GM12892 (cell line): ENCODE measurements at regions not wholly inside any gene's neighbourhood (a gene's known extent, or its start where the extent isn't known, plus 50 kb on each side); places are given as distances from the start of the nearest gene placed in this dataset.

Source experiments
- DNase-seq: peaks from one replicate; pipeline ENCODE4 v3.0.0; 2011; ENCODE audit not compliant: insufficient read length
- FAIRE-seq: peaks from 2 replicates; lab custom pipeline; 2011; peaks lifted over from hg19 to GRCh38; lab: Jason Lieb, UNC
- POLR2A ChIP-seq: IDR thresholded peaks from 2 replicates; pipeline ENCODE4 v1.6.1; 2011; ENCODE audit warnings: low read depth, low read length, control low read depth
- POLR2AphosphoS5 ChIP-seq: IDR thresholded peaks from 2 replicates; pipeline ENCODE4 v1.6.1; 2011; ENCODE audit warnings: low read depth, low read length, control low read depth
- TAF1 ChIP-seq: IDR thresholded peaks from 2 replicates; pipeline ENCODE4 v1.6.1; 2011; ENCODE audit warnings: low read depth, mild to moderate bottlenecking, control low read depth, low read length, borderline replicate concordance

GRCh38 chr18:45376193-45376592 is 239.1 kb upstream of the SLC14A2 start:
- TF ChIP-seq POLR2AphosphoS5: no peak
- no peak for TF ChIP-seq POLR2A
- no peak for TF ChIP-seq TAF1
- no peak for FAIRE-seq
- DNase-seq: no peak

- FAIRE-seq (no peak), DNase-seq (no peak)
- TF ChIP-seq POLR2AphosphoS5: no peak
- no peak for TF ChIP-seq POLR2A
- TF ChIP-seq TAF1: no peak
Observed at GRCh38 chr18:45378308-45378707, 237.0 kb upstream of the SLC14A2 start.

GRCh38 chr18:45378933-45379332 is 236.3 kb upstream of the SLC14A2 start:
- TF ChIP-seq TAF1: no peak
- TF ChIP-seq POLR2AphosphoS5: no peak
- no peak for TF ChIP-seq POLR2A
- FAIRE-seq (no peak), DNase-seq (no peak)

GRCh38 chr18:45379903-45380302 is 235.4 kb upstream of the SLC14A2 start:
- FAIRE-seq: no peak
- no peak for TF ChIP-seq POLR2AphosphoS5
- TF ChIP-seq POLR2A: no peak
- TF ChIP-seq TAF1: no peak
- DNase-seq: no peak

- DNase-seq (no peak), FAIRE-seq (no peak)
- no peak for TF ChIP-seq TAF1
- no peak for TF ChIP-seq POLR2A
- TF ChIP-seq POLR2AphosphoS5: no peak
Observed at GRCh38 chr18:45381282-45381681, 234.0 kb upstream of the SLC14A2 start.

GRCh38 chr18:45383228-45383627 is 232.0 kb upstream of the SLC14A2 start:
- DNase-seq (no peak), FAIRE-seq (no peak)
- TF ChIP-seq TAF1 (no peak), POLR2A (no peak), POLR2AphosphoS5 (no peak)

GRCh38 chr18:45384137-45384961 is 230.9 kb upstream of the SLC14A2 start:
- FAIRE-seq: peak; percentile 84
- TF ChIP-seq TAF1: no peak
- no peak for TF ChIP-seq POLR2A
- TF ChIP-seq POLR2AphosphoS5: no peak

GRCh38 chr18:45384962-45385315 is 230.3 kb upstream of the SLC14A2 start:
- FAIRE-seq (no peak), DNase-seq (no peak)
- TF ChIP-seq TAF1 (no peak), POLR2A (no peak), POLR2AphosphoS5 (no peak)

More at GRCh38 chr18:45384137-45384961, 230.9 kb upstream of the SLC14A2 start:
- peak; percentile 10 for DNase-seq

GRCh38 chr18:45386041-45386655 is 229.1 kb upstream of the SLC14A2 start:
- DNase-seq: no peak
- FAIRE-seq: no peak
- TF ChIP-seq POLR2A (no peak), POLR2AphosphoS5 (no peak), TAF1 (no peak)

GRCh38 chr18:45387229-45387628 is 228.0 kb upstream of the SLC14A2 start:
- DNase-seq: no peak
- no peak for FAIRE-seq
- TF ChIP-seq TAF1 (no peak), POLR2AphosphoS5 (no peak), POLR2A (no peak)

GRCh38 chr18:45398448-45398847 is 216.8 kb upstream of the SLC14A2 start:
- FAIRE-seq: no peak
- no peak for DNase-seq
- TF ChIP-seq POLR2A (no peak), POLR2AphosphoS5 (no peak), TAF1 (no peak)

- TF ChIP-seq POLR2A (no peak), POLR2AphosphoS5 (no peak), TAF1 (no peak)
- FAIRE-seq (no peak), DNase-seq (no peak)
Observed at GRCh38 chr18:45399146-45399545, 216.1 kb upstream of the SLC14A2 start.

GRCh38 chr18:45399643-45400042 is 215.6 kb upstream of the SLC14A2 start:
- DNase-seq: no peak
- TF ChIP-seq TAF1 (no peak), POLR2AphosphoS5 (no peak), POLR2A (no peak)
- FAIRE-seq: no peak
